K562 (cell line): ENCODE measurements at regions not wholly inside any gene's neighbourhood (a gene's known extent, or its start where the extent isn't known, plus 50 kb on each side); places are given as distances from the start of the nearest gene placed in this dataset.

Experiments used
- ATAC-seq: fragments of 200-7000 bp; cut with Tn5 transposase; 3 replicates; pipeline ENCODE4 v1.9.1; 2020; ENCODE audit warnings: moderate library complexity
- BruUV-seq: library from RNA; stranded (reverse); fragments of 400-500 nt; replicated peaks from 2 replicates; lab custom pipeline; 2021; lab: Mats Ljungman, UMichigan
- CTCF ChIA-PET: fragments of 300-600 bp; formaldehyde crosslinking; extraction: SDS; loops from one replicate; lab custom pipeline; 2021; ENCODE audit warnings: low intra/inter-chr PET ratio; lab: Yijun Ruan, JAX
- POLR2A ChIA-PET: fragments of 300-600, 350-650 bp; sonication (Branson Sonifier 250); formaldehyde crosslinking; extraction: SDS; loops from one replicate; lab custom pipeline; 2021; ENCODE audit warnings: antibody characterized with exemption, inconsistent platforms; lab: Yijun Ruan, JAX
- DNase-seq, 4 experiments: peaks; one replicate each; pipeline versions ENCODE4 v3.0.0 to v3.0.0-alpha.2; 2011 to 2018; ENCODE audit warnings: low spot score in 3 of 4, mixed read lengths in 3 of 4; ENCODE audit errors: extremely low read depth in 1 of 4
- FAIRE-seq: peaks from 2 replicates; lab custom pipeline; 2011; peaks lifted over from hg19 to GRCh38; lab: Jason Lieb, UNC
- H2AFZ ChIP-seq: 2 replicates; pipeline ENCODE4 v1.6.0; 2011; ENCODE audit warnings: low read depth, low read length, control low read depth, inconsistent platforms
- H3K27ac ChIP-seq: fragments of 200-600 bp; 3 replicates; pipeline ENCODE4 v1.8.0; 2011; ENCODE audit warnings: low read depth, mild to moderate bottlenecking, control low read depth, inconsistent platforms, low read length, moderate library complexity, mixed read lengths; ENCODE audit errors: extremely low read depth
- H3K27me3 ChIP-seq, 2 experiments: fragments of 300-600 bp in 1 of 2; 2 replicates in 1 of 2; 3 replicates in 1 of 2; pipeline versions ENCODE4 v1.6.0 to v1.8.0; 2011; ENCODE audit warnings: inconsistent platforms in 2 of 2, low read length in 2 of 2, mild to moderate bottlenecking in 1 of 2, mixed read lengths in 1 of 2, moderate library complexity in 1 of 2; ENCODE audit not compliant: control insufficient read depth in 2 of 2, insufficient read depth in 2 of 2
- H3K36me3 ChIP-seq: fragments of 300-600 bp; 3 replicates; pipeline ENCODE4 v1.8.0; 2011; ENCODE audit warnings: mild to moderate bottlenecking, low read length, inconsistent platforms; ENCODE audit not compliant: control insufficient read depth, insufficient read depth
- H3K4me1 ChIP-seq, 2 experiments: fragments of 200-600 bp in 1 of 2; replicated peaks in 1 of 2; 2 replicates in 1 of 2; 3 replicates in 1 of 2; pipeline versions ENCODE4 v1.5.1 to v1.8.0; 2011; ENCODE audit warnings: inconsistent platforms in 2 of 2, low read length in 2 of 2, mild to moderate bottlenecking in 1 of 2, mixed read lengths in 1 of 2, moderate library complexity in 1 of 2; ENCODE audit not compliant: control insufficient read depth in 2 of 2, insufficient read depth in 2 of 2
- H3K4me2 ChIP-seq: 2 replicates; pipeline ENCODE4 v1.6.1; 2011; ENCODE audit warnings: low read length, control low read depth, inconsistent platforms, mixed read lengths; ENCODE audit not compliant: insufficient read depth
- H3K4me3 ChIP-seq: fragments of 200-600 bp; sonication (generic), shearing (Covaris generic); 2 replicates; pipeline ENCODE4 v1.5.1; 2016; ENCODE audit warnings: control low read depth, inconsistent platforms
- H3K79me2 ChIP-seq: fragments of 200-600 bp; 3 replicates; pipeline ENCODE4 v1.8.0; 2011; ENCODE audit warnings: low read length, inconsistent platforms; ENCODE audit not compliant: control insufficient read depth, insufficient read depth
- H3K9ac ChIP-seq, 2 experiments: 2 replicates each; pipeline versions ENCODE4 v1.6.0 to v1.6.1; 2011; ENCODE audit warnings: low read depth in 2 of 2, low read length in 2 of 2, control low read depth in 1 of 2, inconsistent platforms in 1 of 2, mild to moderate bottlenecking in 1 of 2, mixed read lengths in 1 of 2; ENCODE audit not compliant: insufficient read depth in 1 of 2
- H3K9me1 ChIP-seq: one replicate; pipeline ENCODE4 v1.6.0; 2011; ENCODE audit warnings: inconsistent platforms, mild to moderate bottlenecking, low read length, moderate library complexity; ENCODE audit not compliant: control insufficient read depth, insufficient read depth
- H3K9me3 ChIP-seq: replicated peaks from 2 replicates; pipeline ENCODE4 v1.5.1; 2011; ENCODE audit warnings: low read depth, low read length, inconsistent platforms; ENCODE audit not compliant: control insufficient read depth, insufficient read depth
- H4K20me1 ChIP-seq: replicated peaks from 2 replicates; pipeline ENCODE4 v1.6.1; 2011; ENCODE audit warnings: low read length, inconsistent platforms, mixed read lengths; ENCODE audit not compliant: control insufficient read depth, insufficient read depth
- BHLHE40 ChIP-seq: IDR thresholded peaks from 2 replicates; pipeline ENCODE4 v1.6.1; 2011; ENCODE audit warnings: low read length, improper control_type of control experiment
- CREBBP ChIP-seq: IDR thresholded peaks from one replicate; pipeline ENCODE4 v1.6.1; 2012; ENCODE audit warnings: low read depth, mild to moderate bottlenecking, control low read depth, inconsistent platforms, low read length
- HES1 ChIP-seq: fragments of 450-650 bp; IDR thresholded peaks from 2 replicates; pipeline ENCODE4 v1.6.1; 2016; ENCODE audit warnings: low read depth, mild to moderate bottlenecking, moderate library complexity
- HOXB6 ChIP-seq: fragments of 250-450 bp; sonication (Bioruptor Pico); IDR thresholded peaks from 2 replicates; pipeline ENCODE4 v1.5.1; 2022; ENCODE audit warnings: mild to moderate bottlenecking, borderline replicate concordance
- LEF1 ChIP-seq: fragments of 450-650 bp; IDR thresholded peaks from 2 replicates; pipeline ENCODE4 v1.6.1; 2016; ENCODE audit warnings: mild to moderate bottlenecking
- PYGO2 ChIP-seq: fragments of 450-650 bp; IDR thresholded peaks from 2 replicates; pipeline ENCODE4 v1.6.1; 2016; ENCODE audit warnings: mild to moderate bottlenecking, missing genetic modification characterization, moderate library complexity, missing compliant biosample characterization
- RAD51 ChIP-seq: fragments of 450-650 bp; IDR thresholded peaks from 2 replicates; pipeline ENCODE4 v1.7.1; 2016; ENCODE audit warnings: low read depth, mild to moderate bottlenecking, borderline replicate concordance
- RUNX1 ChIP-seq: sonication (generic); IDR thresholded peaks from 2 replicates; pipeline ENCODE4 v1.6.1; 2016; ENCODE audit warnings: antibody characterized with exemption, low read depth
- SMAD1 ChIP-seq: fragments of 150-350 bp; IDR thresholded peaks from 2 replicates; pipeline ENCODE4 v1.6.1; 2014; ENCODE audit warnings: low read length, low read depth; ENCODE audit not compliant: partially characterized antibody
- TAF1 ChIP-seq: IDR thresholded peaks from 2 replicates; pipeline ENCODE4 v1.6.1; 2011; ENCODE audit warnings: mild to moderate bottlenecking, low read length, moderate library complexity; ENCODE audit not compliant: insufficient read depth, control insufficient read depth, severe bottlenecking; ENCODE audit errors: extremely low read depth
- ZBTB17 ChIP-seq: fragments of 450-650 bp; formaldehyde crosslinking; IDR thresholded peaks from 2 replicates; pipeline ENCODE4 v1.4.0; 2020; ENCODE audit warnings: mild to moderate bottlenecking
- ZBTB5 ChIP-seq: fragments of 450-650 bp; IDR thresholded peaks from 2 replicates; pipeline ENCODE4 v1.6.1; 2017; ENCODE audit warnings: antibody characterized with exemption
- ZNF212 ChIP-seq: fragments of 450-650 bp; formaldehyde crosslinking; IDR thresholded peaks from 2 replicates; pipeline ENCODE4 v1.4.0; 2020; ENCODE audit warnings: mild to moderate bottlenecking
- ZNF609 ChIP-seq: sonication (generic); formaldehyde crosslinking; IDR thresholded peaks from 2 replicates; pipeline ENCODE4 v1.8.1; 2023; ENCODE audit warnings: missing genetic modification reagents, mild to moderate bottlenecking, borderline replicate concordance
- WGBS: fragments of 100-300 bp; shearing (Covaris generic); methylation state at CpG from one replicate; pipeline ENCODE4 v1.1.6; 2016; ENCODE audit warnings: low coverage, mixed read lengths; ENCODE audit not compliant: insufficient coverage; ENCODE audit errors: missing lambda C conversion rate; 5-methylcytosine and 5-hydroxymethylcytosine counted together
- in situ Hi-C: fragments of 300-500 bp; cut with MboI; formaldehyde crosslinking; loops from 4 replicates; pipeline ENCODE4 v1.15.0; 2018; ENCODE audit warnings: inconsistent platforms, mixed read lengths
- intact Hi-C: fragments of 100-400 bp; cut with micrococcal nuclease; formaldehyde crosslinking; loops from 2 replicates; pipeline ENCODE4 v1.14.2; 2022

- no peak overlapping the region for H3K27ac ChIP-seq
- FAIRE-seq (no peak), ATAC-seq (no peak)
- no peaks in the 10 kb centered on the region for H3K36me3 ChIP-seq
- CTCF ChIA-PET, result no interaction called here
- H3K9me3 ChIP-seq, result no peaks in the 10 kb centered on the region
- TF ChIP-seq CREBBP (no peak), ZNF212 (no peak), RAD51 (no peak), ZBTB5 (no peak), HOXB6 (CRISPR knock-in tag) (no peak), LEF1 (no peak), TAF1 (no peak), BHLHE40 (no peak), SMAD1 (no peak), HES1 (no peak), ZBTB17 (no peak), PYGO2 (tag) (no peak), ZNF609 (no peak), RUNX1 (no peak)
- TF ChIP-seq, all 486 proteins: peak for 0
- in situ Hi-C loops (no loop called here), intact Hi-C loops (no loop called here)
- no peak overlapping the region for H2AFZ ChIP-seq
- H3K79me2 ChIP-seq, result no peaks in the 10 kb centered on the region
- H3K4me2 ChIP-seq, result no peak overlapping the region
- no peak for DNase-seq
- WGBS, result 0% methylated on average over 1 of the region's 1 CpG
- H3K9ac ChIP-seq, result no peak overlapping the region
- H3K27me3 ChIP-seq, result no peaks in the 10 kb centered on the region
- no peaks in the 10 kb centered on the region for H3K9me1 ChIP-seq
- BruUV-seq, result no TSS peak
- H3K4me3 ChIP-seq, result no peak overlapping the region
- POLR2A ChIA-PET, result no interaction called here
- H4K20me1 ChIP-seq, result no peaks in the 10 kb centered on the region
- H3K4me1 ChIP-seq, result no peaks in the 10 kb centered on the region
These were observed 304.8 kb downstream of the KLF12 start for GRCh38 chr13:73829416-73829815.
